ENCODE measurements at regions not wholly inside any gene's neighbourhood (a gene's known extent, or its start where the extent isn't known, plus 50 kb on each side); places are given as distances from the start of the nearest gene placed in this dataset.
"Not testable (repeated sequence)": the region's sequence is repeated elsewhere in the genome, so short reads cannot be mapped to it uniquely, and the experiment has no call there.

- H3K36me3 Mint-ChIP-seq: no peaks in the 10 kb centered on the region
- H3K27me3 Mint-ChIP-seq: no peaks in the 10 kb centered on the region
- H3K27ac Mint-ChIP-seq: no peak overlapping the region
- ATAC-seq: no peak
- H3K4me3 Mint-ChIP-seq: no peak overlapping the region
- no peak for DNase-seq (ENCODE audit: low spot score)
- H3K4me1 Mint-ChIP-seq (ENCODE audit: low read depth in 2 of 2): no peaks in the 10 kb centered on the region
- H3K9me3 Mint-ChIP-seq: peaks cover 20% of the 10 kb centered on the region
Measured at GRCh38 chr5:145531038-145531734, 304.0 kb downstream of the PRELID2 start.

GRCh38 chr5:145521523-145521922 is 313.6 kb downstream of the PRELID2 start:
- Mint-ChIP-seq H3K9me3 (peaks cover 4% of the 10 kb centered on the region), H3K27ac (no peak overlapping the region), H3K4me1 (ENCODE audit: low read depth in 2 of 2) (no peaks in the 10 kb centered on the region), H3K4me3 (no peak overlapping the region), H3K27me3 (no peaks in the 10 kb centered on the region), H3K36me3 (no peaks in the 10 kb centered on the region)
- no peak for DNase-seq (ENCODE audit: low spot score)
- ATAC-seq: no peak

GRCh38 chr5:145521066-145521465 is 314.1 kb downstream of the PRELID2 start:
- peaks cover 5% of the 10 kb centered on the region for H3K9me3 Mint-ChIP-seq
- H3K4me3 Mint-ChIP-seq: no peak overlapping the region
- H3K27ac Mint-ChIP-seq: no peak overlapping the region
- ATAC-seq: no peak
- no peaks in the 10 kb centered on the region for H3K27me3 Mint-ChIP-seq
- H3K36me3 Mint-ChIP-seq: no peaks in the 10 kb centered on the region
- no peaks in the 10 kb centered on the region for H3K4me1 Mint-ChIP-seq (ENCODE audit: low read depth in 2 of 2)
- DNase-seq (ENCODE audit: low spot score): no peak

- peaks cover 9% of the 10 kb centered on the region for H3K9me3 Mint-ChIP-seq
- no peak overlapping the region for H3K4me3 Mint-ChIP-seq
- no peak for ATAC-seq
Measured at GRCh38 chr5:145520335-145520734, 314.8 kb downstream of the PRELID2 start.

GRCh38 chr5:145517588-145517987 is 317.6 kb downstream of the PRELID2 start:
- DNase-seq (ENCODE audit: low spot score); H3K27me3 Mint-ChIP-seq; H3K27ac Mint-ChIP-seq; H3K4me3 Mint-ChIP-seq; ATAC-seq; H3K4me1 Mint-ChIP-seq (ENCODE audit: low read depth in 2 of 2): not testable (repeated sequence)
- Mint-ChIP-seq H3K36me3 (peaks cover 13% of the 10 kb centered on the region), H3K9me3 (peaks cover 24% of the 10 kb centered on the region)

More at GRCh38 chr5:145520335-145520734, 314.8 kb downstream of the PRELID2 start:
- H3K27me3 Mint-ChIP-seq: no peaks in the 10 kb centered on the region
- H3K27ac Mint-ChIP-seq: no peak overlapping the region
- DNase-seq (ENCODE audit: low spot score): no peak
- no peaks in the 10 kb centered on the region for H3K4me1 Mint-ChIP-seq (ENCODE audit: low read depth in 2 of 2)
- H3K36me3 Mint-ChIP-seq: no peaks in the 10 kb centered on the region

GRCh38 chr5:145511351-145511750 is 323.8 kb downstream of the PRELID2 start:
- H3K9me3 Mint-ChIP-seq: peaks cover 26% of the 10 kb centered on the region
- DNase-seq (ENCODE audit: low spot score) (no peak), ATAC-seq (no peak)
- H3K36me3 Mint-ChIP-seq: peaks cover 13% of the 10 kb centered on the region
- no peak overlapping the region for H3K27ac Mint-ChIP-seq
- no peak overlapping the region for H3K4me3 Mint-ChIP-seq
- no peaks in the 10 kb centered on the region for H3K27me3 Mint-ChIP-seq
- no peaks in the 10 kb centered on the region for H3K4me1 Mint-ChIP-seq (ENCODE audit: low read depth in 2 of 2)

DNA sequence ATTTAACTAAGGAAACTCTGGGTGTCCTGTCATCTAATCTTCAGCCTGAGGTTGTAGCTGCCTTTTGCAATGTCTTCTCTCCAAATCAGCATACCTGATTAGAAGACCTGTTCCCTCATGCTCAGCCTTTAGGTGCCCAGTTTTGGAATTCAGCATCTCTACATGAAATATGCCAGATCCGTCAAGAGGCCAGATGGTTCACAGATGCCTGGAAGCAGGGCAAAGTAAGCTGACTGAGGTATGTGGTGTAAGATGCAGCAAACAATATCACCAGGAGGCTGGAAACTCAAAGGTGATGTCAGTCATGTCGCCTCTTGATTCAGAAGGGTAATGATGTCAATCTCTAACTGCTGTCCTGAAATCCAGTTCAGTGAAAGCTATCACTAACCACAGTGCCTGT is 324.4 kb downstream of the PRELID2 start:
- Mint-ChIP-seq H3K36me3 (peaks cover 13% of the 10 kb centered on the region), H3K4me3 (no peak overlapping the region), H3K27me3 (no peaks in the 10 kb centered on the region), H3K4me1 (ENCODE audit: low read depth in 2 of 2) (no peaks in the 10 kb centered on the region), H3K27ac (no peak overlapping the region), H3K9me3 (peaks cover 25% of the 10 kb centered on the region)
- ATAC-seq (no peak), DNase-seq (ENCODE audit: low spot score) (no peak)

GRCh38 chr5:145510324-145510723 is 324.8 kb downstream of the PRELID2 start:
- peaks cover 26% of the 10 kb centered on the region for H3K9me3 Mint-ChIP-seq
- ATAC-seq (no peak), DNase-seq (ENCODE audit: low spot score) (no peak)
- no peak overlapping the region for H3K4me3 Mint-ChIP-seq
- H3K27me3 Mint-ChIP-seq: no peaks in the 10 kb centered on the region
- H3K27ac Mint-ChIP-seq: no peak overlapping the region
- H3K4me1 Mint-ChIP-seq (ENCODE audit: low read depth in 2 of 2): no peaks in the 10 kb centered on the region
- peaks cover 13% of the 10 kb centered on the region for H3K36me3 Mint-ChIP-seq

GRCh38 chr5:145509336-145510136 is 325.6 kb downstream of the PRELID2 start:
- ATAC-seq (no peak), DNase-seq (ENCODE audit: low spot score) (no peak)
- Mint-ChIP-seq H3K4me1 (ENCODE audit: low read depth in 2 of 2) (no peaks in the 10 kb centered on the region), H3K9me3 (peaks cover 25% of the 10 kb centered on the region), H3K27ac (no peak overlapping the region), H3K27me3 (no peaks in the 10 kb centered on the region), H3K4me3 (no peak overlapping the region), H3K36me3 (peaks cover 7% of the 10 kb centered on the region)

DNA sequence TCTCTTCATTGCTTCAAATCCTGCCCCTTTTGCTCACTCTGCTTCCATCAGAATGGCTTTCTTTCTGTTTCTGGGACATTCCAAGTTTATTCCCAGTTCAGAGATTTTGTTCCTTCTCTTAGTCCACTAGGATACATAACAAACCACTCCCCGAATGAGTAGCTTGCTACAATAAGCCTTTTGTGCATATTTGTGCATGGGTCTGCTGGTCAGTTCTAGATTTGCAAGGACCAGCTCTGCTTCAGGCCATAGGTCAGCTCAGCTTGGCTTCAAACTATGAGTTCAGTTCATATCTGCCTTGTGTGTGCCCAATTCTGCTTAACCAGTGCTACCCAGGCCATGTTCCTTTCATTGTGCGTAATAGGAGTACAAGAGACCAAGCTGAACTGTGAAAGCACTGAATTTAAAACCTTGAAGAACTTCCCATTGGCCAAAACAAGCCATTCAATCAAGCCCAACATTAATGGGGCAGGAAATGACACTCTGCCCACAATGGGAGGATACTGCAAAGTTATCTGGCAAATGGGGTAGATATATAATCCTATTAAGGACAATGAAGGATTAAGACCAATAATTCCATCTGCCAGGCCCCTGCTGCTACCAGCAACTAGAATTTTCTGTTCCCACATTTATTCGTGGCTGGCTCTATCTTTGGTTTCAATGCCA is 328.8 kb downstream of the PRELID2 start:
- no peaks in the 10 kb centered on the region for H3K4me1 Mint-ChIP-seq (ENCODE audit: low read depth in 2 of 2)
- H3K27ac Mint-ChIP-seq: no peak overlapping the region
- H3K4me3 Mint-ChIP-seq: no peak overlapping the region
- H3K27me3 Mint-ChIP-seq: no peaks in the 10 kb centered on the region
- H3K9me3 Mint-ChIP-seq: peaks cover 15% of the 10 kb centered on the region
- ATAC-seq: no peak
- no peaks in the 10 kb centered on the region for H3K36me3 Mint-ChIP-seq
- DNase-seq (ENCODE audit: low spot score): no peak

DNA sequence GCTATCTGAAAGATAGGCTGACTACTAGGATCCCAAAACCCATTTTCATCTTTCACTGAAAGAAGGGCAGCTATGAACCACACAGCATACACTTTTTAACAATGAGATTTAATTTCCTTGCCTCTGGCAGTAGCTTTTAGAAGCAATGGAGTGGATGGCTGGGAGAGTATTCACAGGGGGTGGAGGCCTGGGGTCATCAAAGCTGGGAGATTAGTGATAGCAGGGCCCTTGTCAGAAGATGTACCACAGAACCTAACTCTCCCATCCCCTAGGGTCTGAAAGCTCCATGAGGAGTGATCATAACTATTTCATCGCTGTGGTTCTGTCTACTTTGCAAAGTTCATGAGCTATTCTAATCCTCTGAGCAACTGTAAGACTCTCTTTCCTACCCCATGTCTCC is 332.2 kb downstream of the PRELID2 start:
- H3K27me3 Mint-ChIP-seq: no peaks in the 10 kb centered on the region
- DNase-seq (ENCODE audit: low spot score) (no peak), ATAC-seq (no peak)
- H3K4me1 Mint-ChIP-seq (ENCODE audit: low read depth in 2 of 2): no peaks in the 10 kb centered on the region
- H3K4me3 Mint-ChIP-seq: no peak overlapping the region
- H3K36me3 Mint-ChIP-seq: no peaks in the 10 kb centered on the region
- H3K27ac Mint-ChIP-seq: no peak overlapping the region
- peaks cover 9% of the 10 kb centered on the region for H3K9me3 Mint-ChIP-seq

DNA sequence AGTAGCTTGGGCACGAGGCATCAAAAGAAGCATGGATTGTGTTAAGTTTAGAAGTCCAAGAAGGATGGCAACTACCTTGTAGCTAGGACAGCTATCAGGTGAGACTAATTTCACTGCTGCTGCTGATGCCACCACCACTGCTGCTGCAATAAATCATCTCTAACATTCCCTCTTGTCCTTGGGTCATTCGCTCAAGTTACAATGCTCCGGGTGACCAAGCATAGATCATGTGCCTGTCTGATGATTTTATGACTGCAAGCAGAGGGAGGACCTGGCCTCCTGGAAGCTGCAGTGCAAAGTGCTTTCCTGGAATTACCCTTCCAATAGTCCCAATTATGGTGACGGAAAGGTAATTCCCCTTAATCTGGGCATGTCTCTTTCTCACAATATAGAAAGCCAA is 334.4 kb downstream of the PRELID2 start:
- no peak overlapping the region for H3K27ac Mint-ChIP-seq
- H3K27me3 Mint-ChIP-seq: no peaks in the 10 kb centered on the region
- H3K4me3 Mint-ChIP-seq: no peak overlapping the region
- DNase-seq (ENCODE audit: low spot score) (no peak), ATAC-seq (no peak)
- H3K9me3 Mint-ChIP-seq: peaks cover 6% of the 10 kb centered on the region
- no peaks in the 10 kb centered on the region for H3K4me1 Mint-ChIP-seq (ENCODE audit: low read depth in 2 of 2)
- H3K36me3 Mint-ChIP-seq: no peaks in the 10 kb centered on the region

DNA sequence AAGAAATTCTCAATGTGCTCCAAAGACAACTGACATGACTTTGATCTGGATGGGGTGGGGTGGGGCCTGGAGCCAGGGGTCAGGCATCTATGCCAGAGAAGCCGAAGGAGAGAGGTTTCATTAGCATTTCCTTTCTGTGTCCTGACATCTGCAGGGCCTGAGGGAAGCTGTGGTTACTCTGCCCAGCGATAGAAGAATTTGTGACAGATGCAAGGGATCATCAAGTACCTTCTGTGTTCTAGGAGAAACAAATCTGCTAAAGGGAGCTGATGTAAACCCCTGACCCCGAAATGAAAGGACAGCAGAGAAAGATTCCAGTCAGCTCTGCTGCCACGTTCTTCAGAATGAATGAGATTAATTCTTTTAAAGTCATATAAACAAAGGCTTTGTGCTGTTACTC is 335.7 kb downstream of the PRELID2 start:
- no peak for ATAC-seq
- no peak overlapping the region for H3K27ac Mint-ChIP-seq
- no peak overlapping the region for H3K4me3 Mint-ChIP-seq
- peaks cover 3% of the 10 kb centered on the region for H3K9me3 Mint-ChIP-seq
- DNase-seq (ENCODE audit: low spot score): no peak
- no peaks in the 10 kb centered on the region for H3K4me1 Mint-ChIP-seq (ENCODE audit: low read depth in 2 of 2)
- no peaks in the 10 kb centered on the region for H3K36me3 Mint-ChIP-seq
- no peaks in the 10 kb centered on the region for H3K27me3 Mint-ChIP-seq

- Mint-ChIP-seq H3K27me3 (no peaks in the 10 kb centered on the region), H3K36me3 (no peaks in the 10 kb centered on the region), H3K27ac (no peak overlapping the region), H3K9me3 (peaks cover 10% of the 10 kb centered on the region), H3K4me3 (no peak overlapping the region), H3K4me1 (ENCODE audit: low read depth in 2 of 2) (no peaks in the 10 kb centered on the region)
- DNase-seq (ENCODE audit: low spot score) (no peak), ATAC-seq (no peak)
Measured at GRCh38 chr5:145497052-145497451, 338.1 kb downstream of the PRELID2 start.
